ENCODE measurements at regions not wholly inside any gene's neighbourhood (a gene's known extent, or its start where the extent isn't known, plus 50 kb on each side); places are given as distances from the start of the nearest gene placed in this dataset.
A peak's percentile ranks its signal among the peaks of the same experiment; 100 is the strongest.

- no peak overlapping the region for H3K14ac ChIP-seq (ENCODE audit: insufficient read depth, low read length)
- no peak overlapping the region for H3K4me3 Mint-ChIP-seq
- H3K79me2 ChIP-seq (ENCODE audit: insufficient read depth, low read length) = no peaks in the 10 kb centered on the region
- H2BK20ac ChIP-seq (ENCODE audit: low read depth, low read length, poor library complexity, severe bottlenecking) = no peak overlapping the region
- no peak for DNase-seq
- no peak overlapping the region for H2BK15ac ChIP-seq (ENCODE audit: low read depth, low read length)
- H3T11ph ChIP-seq (ENCODE audit: low read length) = no peak overlapping the region
- peak overlapping the region in 1 of 3 experiments; percentile 10; a peak in 1 of 7 replicates for H3K27ac Mint-ChIP-seq
- no peak overlapping the region for H2AFZ ChIP-seq (ENCODE audit: low read length)
- H4K8ac ChIP-seq (replicated peaks; ENCODE audit: insufficient read length, low read depth, low read length) = no peak overlapping the region
- H2BK5ac ChIP-seq (ENCODE audit: insufficient read length, low read length) = no peak overlapping the region
- H2AK5ac ChIP-seq (ENCODE audit: insufficient read length, low read length) = no peak overlapping the region
- H3K4ac ChIP-seq (ENCODE audit: low read depth, low read length) = no peak overlapping the region
- H4K5ac ChIP-seq (ENCODE audit: insufficient read length, low read depth, low read length) = no peak overlapping the region
- WGBS (ENCODE audit: extremely low coverage, insufficient read length, low lambda C conversion rate) = no CpG with 5 or more reads among the region's 2 CpGs
- no peak overlapping the region for H4K91ac ChIP-seq (ENCODE audit: insufficient read length, low read depth, low read length)
- no peak overlapping the region for H3K27ac ChIP-seq (ENCODE audit: insufficient read length, low read depth, low read length)
- no peaks in the 10 kb centered on the region for H3K23me2 ChIP-seq (ENCODE audit: insufficient read length, low read depth, low read length, poor library complexity, severe bottlenecking)
- no peaks in the 10 kb centered on the region for H3K9me3 ChIP-seq (ENCODE audit: control insufficient read depth, low read depth, low read length)
- no peak overlapping the region for H2BK12ac ChIP-seq (ENCODE audit: insufficient read length, low read depth, low read length)
- H3K18ac ChIP-seq (ENCODE audit: insufficient read length, low read depth, low read length) = no peak overlapping the region
- H3K4me1 Mint-ChIP-seq = no peaks in the 10 kb centered on the region
- H3K27me3 ChIP-seq (ENCODE audit: insufficient read depth, low read length) = no peaks in the 10 kb centered on the region
- H3K36me3 Mint-ChIP-seq (ENCODE audit: insufficient read depth in 1 of 3, low read depth in 3 of 3) = no peaks in the 10 kb centered on the region
- no peaks in the 10 kb centered on the region for H4K20me1 ChIP-seq (ENCODE audit: control insufficient read depth, insufficient read depth, insufficient read length)
- no peak overlapping the region for H3K9ac ChIP-seq (ENCODE audit: extremely low read depth, insufficient read length, low read length)
- no peak overlapping the region for H3K23ac ChIP-seq (ENCODE audit: insufficient read length, low read depth, low read length)
- H3K27me3 Mint-ChIP-seq (ENCODE audit: low read depth) = no peaks in the 10 kb centered on the region
- H2BK120ac ChIP-seq (ENCODE audit: low read depth, low read length, poor library complexity, severe bottlenecking) = no peak overlapping the region
- no peak overlapping the region for H3K56ac ChIP-seq (ENCODE audit: insufficient read length, low read depth, low read length)
- H3K9me3 Mint-ChIP-seq = no peaks in the 10 kb centered on the region; a peak in 1 of 5 replicates
- no peak overlapping the region for H3K4me2 ChIP-seq (ENCODE audit: insufficient read depth, insufficient read length, low read length)
- TF ChIP-seq CTCF (conservative IDR thresholded peaks at IDR 0.05) = no peak
- H3K79me1 ChIP-seq (ENCODE audit: insufficient read depth, low read depth, low read length, poor library complexity, severe bottlenecking) = no peaks in the 10 kb centered on the region
- H3K4me1 ChIP-seq (ENCODE audit: insufficient read depth, low read length) = no peaks in the 10 kb centered on the region
These were observed 88.1 kb upstream of the PTPRR start for GRCh38 chr12:71008616-71009015.

All from H9 (cell line).